Stomach (tissue), 8 donors: ENCODE measurements at regions not wholly inside any gene's neighbourhood (a gene's known extent, or its start where the extent isn't known, plus 50 kb on each side); places are given as distances from the start of the nearest gene placed in this dataset.

Experiments
- DNase-seq, 2 donors: peaks; one replicate each; pipeline versions ENCODE4 v3.0.0 to v3.0.0-alpha.2; 2013 to 2019
- H3K27ac ChIP-seq, 5 donors: fragments of 200-600 bp in 4 of 5; sonication (generic) in 4 of 5; one replicate each; pipeline ENCODE4 v1.5.1; 2013 to 2019; ENCODE audit warnings: mild to moderate bottlenecking in 1 of 5, moderate library complexity in 1 of 5
- H3K27me3 ChIP-seq, 3 donors: fragments of 200-600 bp; sonication (generic); one replicate each; pipeline ENCODE4 v1.5.1; 2017 to 2019; ENCODE audit warnings: mixed run types in 1 of 3
- H3K36me3 ChIP-seq, 4 donors: fragments of 200-600 bp; sonication (generic); 1 replicate in 3 of 4; 2 replicates in 1 of 4; pipeline ENCODE4 v1.5.1; 2016 to 2019
- H3K4me1 ChIP-seq, 4 donors: fragments of 200-600 bp; sonication (generic); one replicate each; pipeline ENCODE4 v1.5.1; 2016 to 2019
- H3K4me3 ChIP-seq, 4 donors: fragments of 200-600 bp; sonication (generic) in 3 of 4; one replicate each; pipeline ENCODE4 v1.5.1; 2016 to 2019; ENCODE audit warnings: mild to moderate bottlenecking in 1 of 4
- H3K9me3 ChIP-seq, 4 donors: fragments of 200-600 bp; sonication (generic); one replicate each; pipeline ENCODE4 v1.5.1; 2016 to 2019
- EP300 ChIP-seq: sonication (generic); formaldehyde crosslinking; IDR thresholded peaks from one replicate; pipeline ENCODE4 v1.6.1; 2017; ENCODE audit warnings: antibody characterized with exemption
- POLR2A ChIP-seq, 4 donors: fragments of 450-650 bp; IDR thresholded peaks; one replicate each; pipeline ENCODE4 v1.6.1; 2016; ENCODE audit warnings: antibody characterized with exemption in 4 of 4, control low read depth in 2 of 4, mild to moderate bottlenecking in 1 of 4, moderate library complexity in 1 of 4
- POLR2AphosphoS5 ChIP-seq, 3 donors: sonication (generic); formaldehyde crosslinking; IDR thresholded peaks; one replicate each; pipeline ENCODE4 v1.6.1; 2016; ENCODE audit warnings: antibody characterized with exemption in 3 of 3
- WGBS, 5 donors: extraction: QIAGEN DNeasy Blood & Tissue Kit in 3 of 5; methylation state at CpG; one replicate each; pipeline versions ENCODE4 v1.1.5 to v1.1.7; 2013 to 2018; 5-methylcytosine and 5-hydroxymethylcytosine counted together
- intact Hi-C: fragments of 100-400 bp; cut with DNase I; formaldehyde crosslinking; loops from one replicate; pipeline ENCODE4 v1.15.1; 2023; ENCODE audit warnings: low total_unique reads
- TF ChIP-seq, protein P1 (sequence below), 7 experiments: fragments of 450-650 bp in 4 of 7; fragments of 200-600 bp in 3 of 7; sonication (generic) in 3 of 7; IDR thresholded peaks; one replicate each; pipeline ENCODE4 v1.5.1; 2016 to 2019; ENCODE audit warnings: antibody characterized with exemption in 7 of 7, control low read depth in 2 of 7, mild to moderate bottlenecking in 1 of 7
- donor health status: healthy with polysubstance abuse.
- donor health status: Bipolar disorder and iron deficiency.
- donor health status: healthy.

DNA sequence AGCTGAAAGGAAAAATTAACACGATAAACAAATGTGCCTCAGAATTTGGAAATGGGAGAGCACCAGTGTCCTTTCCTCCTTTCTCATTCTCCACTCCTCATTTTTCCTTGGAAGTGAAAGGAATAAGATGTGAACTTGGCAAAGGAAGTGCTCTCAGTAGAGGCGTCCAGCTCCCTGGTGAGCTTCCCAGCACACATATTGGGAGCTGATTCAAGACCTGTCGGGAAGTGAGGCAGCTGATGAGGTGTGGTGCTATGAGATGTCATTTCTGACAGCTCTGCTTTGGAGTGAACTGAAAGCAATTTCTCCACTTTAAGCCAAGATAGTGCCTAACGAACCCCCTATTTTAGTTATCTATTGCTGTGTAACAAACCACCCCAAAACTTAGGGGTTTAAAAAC, 238.5 kb upstream of the IRX3 start:
- H3K27me3 ChIP-seq: no peaks in the 10 kb centered on the region
- H3K36me3 ChIP-seq: no peaks in the 10 kb centered on the region
- no peak overlapping the region for H3K4me3 ChIP-seq
- 80 to 95% (median 89%) methylated on average over 4 of the region's 4 CpGs for WGBS, 5 donors
- TF ChIP-seq EP300: no peak
- TF ChIP-seq POLR2AphosphoS5 (IDR thresholded peaks at IDR 0.05): no peak
- TF ChIP-seq, protein P1, sequence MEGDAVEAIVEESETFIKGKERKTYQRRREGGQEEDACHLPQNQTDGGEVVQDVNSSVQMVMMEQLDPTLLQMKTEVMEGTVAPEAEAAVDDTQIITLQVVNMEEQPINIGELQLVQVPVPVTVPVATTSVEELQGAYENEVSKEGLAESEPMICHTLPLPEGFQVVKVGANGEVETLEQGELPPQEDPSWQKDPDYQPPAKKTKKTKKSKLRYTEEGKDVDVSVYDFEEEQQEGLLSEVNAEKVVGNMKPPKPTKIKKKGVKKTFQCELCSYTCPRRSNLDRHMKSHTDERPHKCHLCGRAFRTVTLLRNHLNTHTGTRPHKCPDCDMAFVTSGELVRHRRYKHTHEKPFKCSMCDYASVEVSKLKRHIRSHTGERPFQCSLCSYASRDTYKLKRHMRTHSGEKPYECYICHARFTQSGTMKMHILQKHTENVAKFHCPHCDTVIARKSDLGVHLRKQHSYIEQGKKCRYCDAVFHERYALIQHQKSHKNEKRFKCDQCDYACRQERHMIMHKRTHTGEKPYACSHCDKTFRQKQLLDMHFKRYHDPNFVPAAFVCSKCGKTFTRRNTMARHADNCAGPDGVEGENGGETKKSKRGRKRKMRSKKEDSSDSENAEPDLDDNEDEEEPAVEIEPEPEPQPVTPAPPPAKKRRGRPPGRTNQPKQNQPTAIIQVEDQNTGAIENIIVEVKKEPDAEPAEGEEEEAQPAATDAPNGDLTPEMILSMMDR (IDR thresholded peaks at IDR 0.05): no peak
- TF ChIP-seq POLR2A (IDR thresholded peaks at IDR 0.05): no peak
- H3K9me3 ChIP-seq: peaks cover 4 to 19% (median 10%) of the 10 kb centered on the region in 4 donors
- H3K27ac ChIP-seq: no peak overlapping the region
- intact Hi-C loops: no loop called here
- no peak for DNase-seq
- H3K4me1 ChIP-seq: no peaks in the 10 kb centered on the region

- no peak for DNase-seq
- no peak overlapping the region for H3K27ac ChIP-seq
- H3K27me3 ChIP-seq: no peaks in the 10 kb centered on the region
- H3K4me1 ChIP-seq: no peaks in the 10 kb centered on the region
- TF ChIP-seq POLR2AphosphoS5 (IDR thresholded peaks at IDR 0.05) (no peak), POLR2A (IDR thresholded peaks at IDR 0.05) (no peak)
- TF ChIP-seq, protein P1 (IDR thresholded peaks at IDR 0.05): no peak
- WGBS, 5 donors: 64 to 82% (median 67%) methylated on average over 5 of the region's 5 CpGs
- peaks cover 4 to 19% (median 14%) of the 10 kb centered on the region in 4 donors for H3K9me3 ChIP-seq
- no peaks in the 10 kb centered on the region for H3K36me3 ChIP-seq
- intact Hi-C loops: no loop called here
- no peak overlapping the region for H3K4me3 ChIP-seq
Measured at GRCh38 chr16:54522584-54522983, 236.0 kb upstream of the IRX3 start.

- no peaks in the 10 kb centered on the region for H3K4me1 ChIP-seq
- H3K27me3 ChIP-seq: no peaks in the 10 kb centered on the region
- H3K27ac ChIP-seq: no peak overlapping the region
- intact Hi-C loops: no loop called here
- H3K36me3 ChIP-seq: no peaks in the 10 kb centered on the region
- H3K4me3 ChIP-seq: no peak overlapping the region
- TF ChIP-seq POLR2AphosphoS5 (IDR thresholded peaks at IDR 0.05): no peak
- no peak for TF ChIP-seq POLR2A (IDR thresholded peaks at IDR 0.05)
- TF ChIP-seq, protein P1 (IDR thresholded peaks at IDR 0.05): no peak
- no peak for TF ChIP-seq EP300
- WGBS, 5 donors: 81 to 89% (median 89%) methylated on average over 2 of the region's 2 CpGs
- peaks cover 4 to 15% (median 12%) of the 10 kb centered on the region in 4 donors for H3K9me3 ChIP-seq
- DNase-seq: no peak
Measured at GRCh38 chr16:54521327-54521726, 234.7 kb upstream of the IRX3 start.

GRCh38 chr16:54519161-54519695, 232.6 kb upstream of the IRX3 start:
- H3K27ac ChIP-seq: no peak overlapping the region
- no peaks in the 10 kb centered on the region for H3K27me3 ChIP-seq
- no peak overlapping the region for H3K4me3 ChIP-seq
- H3K9me3 ChIP-seq: peaks cover 0 to 5% (median 2%) of the 10 kb centered on the region in 4 donors
- DNase-seq: no peak
- WGBS, 5 donors: 53 to 80% (median 62%) methylated on average over 4 of the region's 4 CpGs
- H3K36me3 ChIP-seq: no peaks in the 10 kb centered on the region
- intact Hi-C loops: no loop called here
- TF ChIP-seq EP300: no peak
- TF ChIP-seq, protein P1 (IDR thresholded peaks at IDR 0.05): no peak
- TF ChIP-seq POLR2AphosphoS5 (IDR thresholded peaks at IDR 0.05): no peak
- no peak for TF ChIP-seq POLR2A (IDR thresholded peaks at IDR 0.05)
- H3K4me1 ChIP-seq: no peaks in the 10 kb centered on the region
